BE2C (cell line): ENCODE measurements at regions not wholly inside any gene's neighbourhood (a gene's known extent, or its start where the extent isn't known, plus 50 kb on each side); places are given as distances from the start of the nearest gene placed in this dataset.

Experiments
- DNase-seq: peaks from one replicate; pipeline ENCODE4 v3.0.0-alpha.2; 2020
- H3K27me3 ChIP-seq: fragments of 250-450 bp; sonication (Bioruptor Pico); 2 replicates; pipeline ENCODE4 v1.5.1; 2020; ENCODE audit warnings: mild to moderate bottlenecking
- H3K36me3 ChIP-seq: fragments of 250-450 bp; sonication (Bioruptor Pico); 2 replicates; pipeline ENCODE4 v1.5.1; 2020; ENCODE audit warnings: mild to moderate bottlenecking
- H3K4me1 ChIP-seq: fragments of 250-450 bp; sonication (Bioruptor Pico); 2 replicates; pipeline ENCODE4 v1.5.1; 2020
- H3K4me3 ChIP-seq: 2 replicates; pipeline ENCODE4 v1.5.1; 2011; ENCODE audit warnings: low read depth, low read length
- H3K9me3 ChIP-seq: fragments of 250-450 bp; sonication (Bioruptor Pico); 2 replicates; pipeline ENCODE4 v1.5.1; 2020
- CTCF ChIP-seq: IDR thresholded peaks from 2 replicates; pipeline ENCODE4 v1.5.1; 2012; ENCODE audit warnings: mild to moderate bottlenecking, low read depth, low read length

DNA sequence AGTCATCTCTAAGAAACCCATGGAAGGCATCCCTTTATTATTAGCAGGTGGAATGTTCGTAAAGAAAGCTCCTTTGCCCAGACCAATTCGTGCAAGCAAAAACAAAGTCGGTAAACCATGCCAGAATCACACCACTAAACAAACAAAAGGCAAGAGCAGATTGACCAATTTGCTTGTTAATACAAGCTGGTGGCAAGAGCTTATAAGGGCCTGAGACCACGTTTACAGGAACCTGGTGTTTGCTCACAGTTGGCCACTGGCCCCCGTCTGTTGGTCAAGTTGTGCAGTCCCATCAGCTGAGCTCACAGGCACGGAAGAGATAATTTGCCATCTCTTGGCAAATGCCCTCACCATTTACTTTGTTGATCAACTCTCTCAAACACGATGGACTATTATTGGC is 342.2 kb upstream of the MKI67 start:
- no peaks in the 10 kb centered on the region for H3K36me3 ChIP-seq
- DNase-seq = no peak
- H3K4me3 ChIP-seq = no peak overlapping the region
- H3K9me3 ChIP-seq = no peaks in the 10 kb centered on the region; the same call in 1 of the 2 replicates
- TF ChIP-seq CTCF = no peak
- no peaks in the 10 kb centered on the region for H3K4me1 ChIP-seq
- no peaks in the 10 kb centered on the region for H3K27me3 ChIP-seq

DNA sequence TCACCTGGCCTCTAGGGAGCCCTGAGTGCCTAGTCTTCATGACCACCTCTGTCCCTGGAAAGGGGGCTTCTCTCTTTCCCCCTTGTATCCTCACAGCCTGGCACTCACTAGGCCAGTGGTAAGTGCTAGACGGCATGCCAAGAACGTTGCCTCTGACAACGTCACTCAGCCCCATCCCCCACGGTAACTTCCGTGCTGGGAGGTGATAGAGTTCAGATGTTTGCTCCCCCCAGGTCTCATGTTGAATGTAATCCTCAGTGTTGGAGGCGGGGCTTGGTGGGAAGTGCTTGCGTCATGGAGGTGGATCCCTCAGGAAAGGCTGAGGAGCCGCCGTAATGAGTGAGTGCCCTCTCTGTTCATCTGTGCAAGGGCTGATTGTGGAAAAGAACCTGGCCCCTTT is 343.3 kb upstream of the MKI67 start:
- H3K27me3 ChIP-seq = no peaks in the 10 kb centered on the region
- H3K4me3 ChIP-seq = no peak overlapping the region
- no peaks in the 10 kb centered on the region; the same call in 1 of the 2 replicates for H3K9me3 ChIP-seq
- H3K4me1 ChIP-seq = no peaks in the 10 kb centered on the region
- DNase-seq = no peak
- TF ChIP-seq CTCF = no peak
- H3K36me3 ChIP-seq = no peaks in the 10 kb centered on the region

DNA sequence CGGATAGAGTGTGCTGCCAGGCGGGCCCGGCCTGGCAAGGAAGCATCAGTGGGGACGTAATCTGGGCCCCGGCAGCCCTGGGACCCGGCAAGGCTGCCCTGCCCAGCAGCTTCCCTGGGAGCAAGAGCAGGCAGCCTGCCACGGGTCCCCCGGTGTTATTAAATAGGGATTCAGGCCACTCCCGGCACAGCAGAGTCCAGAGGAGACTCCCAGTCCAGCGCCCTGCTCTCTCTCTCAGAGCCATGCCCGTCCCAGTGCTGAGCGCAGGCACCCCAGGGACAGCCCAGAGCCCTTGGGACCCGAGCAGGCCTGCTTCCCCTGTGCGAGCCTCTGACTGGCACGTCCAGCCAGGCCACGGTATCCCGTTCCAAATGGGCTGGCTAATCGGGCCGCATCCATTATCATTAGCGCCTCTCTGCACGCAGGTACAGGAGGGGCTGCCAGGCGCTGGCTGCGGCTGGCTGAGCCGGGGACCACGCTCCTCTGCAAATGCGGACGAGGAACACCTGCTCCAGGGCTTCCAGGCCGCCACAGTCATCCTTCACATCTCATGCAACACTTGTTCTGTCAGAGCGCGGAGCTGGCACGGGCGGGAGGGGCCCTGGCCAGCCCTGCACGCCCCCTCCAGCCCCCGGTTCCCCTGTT is 344.2 kb upstream of the MKI67 start:
- Histone ChIP-seq H3K9me3 (no peaks in the 10 kb centered on the region; the same call in 1 of the 2 replicates), H3K36me3 (no peaks in the 10 kb centered on the region), H3K4me1 (no peaks in the 10 kb centered on the region), H3K27me3 (no peaks in the 10 kb centered on the region), H3K4me3 (no peak overlapping the region)
- no peak for TF ChIP-seq CTCF
- no peak for DNase-seq

- Histone ChIP-seq H3K9me3 (no peaks in the 10 kb centered on the region), H3K4me3 (no peak overlapping the region)
- no peak for TF ChIP-seq CTCF
Measured at GRCh38 chr10:128471151-128471550, 344.9 kb upstream of the MKI67 start.

DNA sequence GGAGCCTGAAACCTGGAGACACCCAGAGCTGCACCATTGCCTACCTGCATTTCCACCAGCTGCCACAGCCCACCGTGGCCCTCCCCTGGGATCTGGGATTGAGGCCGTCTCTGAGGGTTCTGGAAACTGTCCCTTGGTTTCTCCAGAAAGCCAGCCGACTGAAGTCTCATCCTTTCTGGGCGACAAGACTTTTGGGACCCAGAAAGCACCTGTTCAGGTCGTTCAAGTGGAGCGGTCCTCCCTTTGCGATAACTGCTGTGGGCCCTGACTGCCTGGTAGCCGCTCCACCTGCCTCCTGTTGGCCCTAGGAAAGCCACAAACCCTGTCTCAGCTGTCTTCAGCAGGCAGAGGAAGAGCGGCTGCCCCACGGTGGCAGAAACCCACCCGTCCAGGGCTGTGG is 346.0 kb upstream of the MKI67 start:
- no peaks in the 10 kb centered on the region for H3K36me3 ChIP-seq
- no peaks in the 10 kb centered on the region for H3K9me3 ChIP-seq
- H3K4me1 ChIP-seq = no peaks in the 10 kb centered on the region
- no peak for DNase-seq
- TF ChIP-seq CTCF = no peak
- no peak overlapping the region for H3K4me3 ChIP-seq
- no peaks in the 10 kb centered on the region for H3K27me3 ChIP-seq

More at GRCh38 chr10:128471151-128471550, 344.9 kb upstream of the MKI67 start:
- Histone ChIP-seq H3K27me3 (no peaks in the 10 kb centered on the region), H3K4me1 (no peaks in the 10 kb centered on the region), H3K36me3 (no peaks in the 10 kb centered on the region)
- no peak for DNase-seq

DNA sequence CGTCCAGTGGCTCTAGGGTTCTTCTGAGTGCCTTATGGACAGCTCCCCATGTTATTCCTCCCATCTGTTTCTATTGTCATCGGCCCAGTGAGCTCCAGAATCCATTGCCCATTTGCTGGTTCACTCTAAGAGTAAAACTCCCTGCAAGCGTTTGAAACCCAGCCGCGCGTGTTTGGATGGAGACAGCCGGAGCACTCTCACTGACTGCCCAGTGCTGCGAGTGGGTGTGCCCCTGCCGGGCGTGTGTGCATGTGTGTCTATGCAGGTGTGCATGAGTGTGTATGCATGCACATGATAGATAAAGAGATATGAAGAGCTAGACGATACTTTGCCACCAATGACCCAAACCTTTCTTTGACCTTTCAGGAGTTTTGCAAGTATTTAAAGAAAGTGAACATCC is 347.2 kb upstream of the MKI67 start:
- no peaks in the 10 kb centered on the region for H3K9me3 ChIP-seq

More for the DNA sequence above, 347.2 kb upstream of the MKI67 start:
- no peak for DNase-seq
- Histone ChIP-seq H3K27me3 (no peaks in the 10 kb centered on the region), H3K36me3 (no peaks in the 10 kb centered on the region), H3K4me3 (no peak overlapping the region), H3K4me1 (no peaks in the 10 kb centered on the region)
- TF ChIP-seq CTCF = no peak
